Colonic mucosa (tissue), 4 donors: ENCODE measurements at regions not wholly inside any gene's neighbourhood (a gene's known extent, or its start where the extent isn't known, plus 50 kb on each side); places are given as distances from the start of the nearest gene placed in this dataset.

Source experiments
- DNase-seq: peaks from one replicate; pipeline ENCODE4 v3.0.0-alpha.2; 2020
- H3K27ac ChIP-seq: fragments of 200-600 bp; one replicate; pipeline ENCODE4 v1.8.0; 2021
- H3K27me3 ChIP-seq: fragments of 200-600 bp; one replicate; pipeline ENCODE4 v1.8.0; 2021
- H3K36me3 ChIP-seq: fragments of 200-600 bp; one replicate; pipeline ENCODE4 v1.8.0; 2021
- H3K4me1 ChIP-seq: fragments of 200-600 bp; one replicate; pipeline ENCODE4 v1.8.0; 2021; ENCODE audit warnings: mild to moderate bottlenecking
- H3K4me3 ChIP-seq: fragments of 200-600 bp; one replicate; pipeline ENCODE4 v1.8.0; 2021
- H3K9ac ChIP-seq, 2 donors: one replicate each; pipeline ENCODE4 v1.7.0; 2013; ENCODE audit warnings: control low read depth in 2 of 2, low read depth in 2 of 2, low read length in 2 of 2
- H3K9me3 ChIP-seq: fragments of 200-600 bp; one replicate; pipeline ENCODE4 v1.8.0; 2021
- CTCF ChIP-seq: fragments of 200-600 bp; IDR thresholded peaks from one replicate; pipeline ENCODE4 v1.8.0; 2022; ENCODE audit warnings: antibody characterized with exemption, mild to moderate bottlenecking
- intact Hi-C: fragments of 100-400 bp; cut with DNase I; formaldehyde crosslinking; loops from one replicate; pipeline ENCODE4 v1.14.1; 2022
- donor health status: healthy.
- donor health status: DM: no; HTN: no; CAD: no.
- donor health status: DM: no; HTN: no; CAD: no.

- H3K27ac ChIP-seq, result no peak overlapping the region
- H3K36me3 ChIP-seq, result no peaks in the 10 kb centered on the region
- H3K9me3 ChIP-seq, result no peaks in the 10 kb centered on the region
- H3K4me3 ChIP-seq, result no peak overlapping the region
- no peaks in the 10 kb centered on the region for H3K4me1 ChIP-seq
- no peaks in the 10 kb centered on the region for H3K27me3 ChIP-seq
- DNase-seq, result no peak
- no peak for TF ChIP-seq CTCF
- intact Hi-C loops, result no loop called here
- no peak overlapping the region for H3K9ac ChIP-seq
Measured at GRCh38 chr11:80542704-80543103, 1101.9 kb upstream of the TENM4 start.

- H3K27ac ChIP-seq, result no peak overlapping the region
- DNase-seq, result no peak
- H3K4me3 ChIP-seq, result no peak overlapping the region
- no peak for TF ChIP-seq CTCF
- intact Hi-C loops, result no loop called here
- no peaks in the 10 kb centered on the region for H3K27me3 ChIP-seq
- H3K9ac ChIP-seq, result no peak overlapping the region
- H3K4me1 ChIP-seq, result no peaks in the 10 kb centered on the region
- no peaks in the 10 kb centered on the region for H3K36me3 ChIP-seq
- no peaks in the 10 kb centered on the region for H3K9me3 ChIP-seq
Measured at GRCh38 chr11:80538040-80538439, 1097.2 kb upstream of the TENM4 start.

GRCh38 chr11:80533463-80533862, 1092.6 kb upstream of the TENM4 start:
- H3K9me3 ChIP-seq, result no peaks in the 10 kb centered on the region
- no peaks in the 10 kb centered on the region for H3K36me3 ChIP-seq
- no peak overlapping the region for H3K27ac ChIP-seq
- no peak overlapping the region for H3K4me3 ChIP-seq
- H3K27me3 ChIP-seq, result no peaks in the 10 kb centered on the region
- DNase-seq, result peak; percentile 25
- no peaks in the 10 kb centered on the region for H3K4me1 ChIP-seq
- H3K9ac ChIP-seq, result no peak overlapping the region
- intact Hi-C loops, result no loop called here
- no peak for TF ChIP-seq CTCF

- Histone ChIP-seq H3K27me3 (no peaks in the 10 kb centered on the region), H3K36me3 (no peaks in the 10 kb centered on the region), H3K4me3 (no peak overlapping the region), H3K9ac (no peak overlapping the region), H3K4me1 (no peaks in the 10 kb centered on the region), H3K9me3 (no peaks in the 10 kb centered on the region), H3K27ac (no peak overlapping the region)
- DNase-seq, result no peak
- intact Hi-C loops, result no loop called here
- no peak for TF ChIP-seq CTCF
Measured at GRCh38 chr11:80532633-80533232, 1091.9 kb upstream of the TENM4 start.

- no peaks in the 10 kb centered on the region for H3K9me3 ChIP-seq
- no peak overlapping the region for H3K9ac ChIP-seq
- H3K36me3 ChIP-seq, result no peaks in the 10 kb centered on the region
- no peak for DNase-seq
- H3K27me3 ChIP-seq, result no peaks in the 10 kb centered on the region
- H3K27ac ChIP-seq, result no peak overlapping the region
- no peak overlapping the region for H3K4me3 ChIP-seq
- no peak for TF ChIP-seq CTCF
- intact Hi-C loops, result no loop called here
- no peaks in the 10 kb centered on the region for H3K4me1 ChIP-seq
Measured at GRCh38 chr11:80529726-80530125, 1088.9 kb upstream of the TENM4 start.
